Left forelimb (tissue), 1 donor: ENCODE measurements at regions not wholly inside any gene's neighbourhood (a gene's known extent, or its start where the extent isn't known, plus 50 kb on each side); places are given as distances from the start of the nearest gene placed in this dataset.

Source experiments
- DNase-seq: peaks from one replicate; pipeline ENCODE4 v3.0.0-alpha.2; 2018; ENCODE audit warnings: low spot score

- DNase-seq, result no peak
Observed at GRCh38 chr6:150537893-150538292, 61.8 kb upstream of the PLEKHG1 start.

DNA sequence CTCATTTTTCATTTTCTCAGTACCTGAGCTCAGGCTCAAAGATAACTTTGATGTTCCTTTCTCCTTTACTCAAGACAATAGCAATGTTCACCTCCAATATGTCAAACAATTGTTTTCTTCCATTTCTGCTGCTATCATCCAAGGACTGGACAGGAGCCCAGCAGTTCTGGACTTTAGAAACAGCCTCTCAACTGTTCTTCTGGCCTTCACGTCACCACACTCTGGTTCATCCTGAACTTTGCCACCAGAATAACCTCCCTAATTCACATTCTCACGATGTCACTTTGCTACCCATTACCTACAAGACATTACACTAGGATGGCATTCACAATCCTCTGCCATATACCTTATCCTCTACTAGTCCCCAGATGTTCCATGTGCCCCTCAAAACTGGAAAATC, 60.6 kb upstream of the PLEKHG1 start:
- DNase-seq, result no peak

- DNase-seq, result no peak
Observed at GRCh38 chr6:150539568-150539967, 60.1 kb upstream of the PLEKHG1 start.

GRCh38 chr6:150541576-150541975, 58.1 kb upstream of the PLEKHG1 start:
- no peak for DNase-seq

DNA sequence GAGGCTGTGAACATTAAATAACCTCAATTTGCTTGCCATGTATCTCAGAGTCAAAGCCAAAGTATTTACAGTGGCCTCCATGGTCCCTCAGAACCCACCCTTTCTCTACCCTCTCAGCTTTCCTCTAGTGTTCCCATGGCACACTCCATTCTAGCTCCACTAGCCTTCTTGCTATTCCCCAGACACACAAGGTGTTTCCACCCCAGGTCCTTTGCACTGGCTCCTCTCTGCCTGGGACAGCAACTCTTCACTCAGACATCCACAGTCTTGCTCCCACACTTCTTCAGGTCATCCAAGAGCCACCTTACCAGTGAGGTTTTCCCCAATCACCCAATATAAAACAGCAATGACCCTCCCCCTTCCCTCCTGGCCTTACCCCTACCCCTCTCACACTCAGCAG, 56.5 kb upstream of the PLEKHG1 start:
- DNase-seq, result no peak

DNA sequence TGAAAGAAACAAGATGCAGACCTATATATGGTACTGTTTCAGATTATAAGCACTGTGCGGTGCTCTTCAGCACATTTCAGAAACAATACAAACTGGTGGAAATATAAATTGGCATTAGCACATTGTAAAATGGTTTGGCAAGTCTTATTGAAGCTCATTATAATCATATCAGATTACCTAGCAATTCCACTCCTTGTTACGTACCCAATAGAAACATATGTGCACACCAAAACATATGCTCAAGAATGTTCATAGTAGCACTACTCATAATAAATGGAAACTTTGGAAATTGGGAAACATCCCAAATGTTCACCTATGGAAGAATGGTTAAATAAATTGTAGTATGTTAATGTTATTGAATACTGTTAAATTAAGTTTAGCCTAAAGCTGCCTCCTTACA, 54.9 kb upstream of the PLEKHG1 start:
- DNase-seq, result no peak

DNA sequence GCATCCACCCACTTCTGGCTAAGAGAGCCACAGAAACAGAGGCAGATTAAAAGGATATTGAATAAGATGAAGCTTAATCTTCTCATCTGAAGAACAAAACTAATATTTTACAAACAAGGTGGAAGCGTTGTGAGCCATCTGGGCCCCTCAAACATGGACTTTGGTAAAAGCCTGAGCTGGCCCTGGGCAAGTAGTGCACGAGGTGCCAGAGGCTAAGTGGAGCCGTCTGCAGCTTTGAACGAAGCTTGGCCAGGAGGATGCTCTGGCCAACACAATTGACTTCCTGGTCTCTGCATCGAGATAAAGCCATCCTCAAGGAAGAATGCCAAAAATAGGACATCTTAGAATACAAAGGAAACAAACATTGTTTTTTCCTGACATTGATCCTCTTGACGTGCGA, 53.2 kb upstream of the PLEKHG1 start:
- DNase-seq, result no peak

DNA sequence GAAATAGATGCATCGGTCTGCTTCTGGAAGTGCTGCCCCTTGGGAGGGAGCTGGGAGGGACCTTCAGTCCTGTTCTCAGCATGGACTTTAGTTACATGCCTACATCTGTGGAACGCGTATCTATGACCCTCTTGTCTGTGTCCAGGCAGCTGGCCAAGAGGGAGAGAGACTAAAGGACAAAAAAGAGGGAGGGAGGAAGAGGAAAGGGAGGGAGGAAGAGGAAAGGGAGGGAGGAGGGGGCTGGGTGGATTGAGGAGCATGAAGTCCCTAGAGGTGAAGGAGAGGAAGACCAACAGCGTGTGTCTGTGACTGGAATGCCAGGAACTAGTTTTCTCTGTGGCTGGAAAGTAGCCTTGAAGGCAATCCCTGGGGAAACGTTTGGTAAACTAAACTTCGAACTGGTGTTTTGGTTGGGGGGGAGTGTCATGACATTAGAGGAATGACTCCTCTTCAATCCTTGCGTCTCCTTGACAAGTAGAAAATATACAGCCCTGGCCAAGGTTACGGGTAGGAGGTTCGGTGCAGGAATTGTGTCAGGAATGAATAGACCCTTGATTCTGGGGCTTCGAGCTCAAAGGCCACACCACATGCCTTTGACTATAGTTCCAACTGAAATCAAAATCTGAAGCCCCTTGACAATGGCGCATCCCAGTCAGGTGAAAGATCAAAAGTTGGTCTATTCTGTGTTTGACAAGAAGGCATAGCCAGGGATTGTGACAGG, 52.0 kb upstream of the PLEKHG1 start:
- no peak for DNase-seq

DNA sequence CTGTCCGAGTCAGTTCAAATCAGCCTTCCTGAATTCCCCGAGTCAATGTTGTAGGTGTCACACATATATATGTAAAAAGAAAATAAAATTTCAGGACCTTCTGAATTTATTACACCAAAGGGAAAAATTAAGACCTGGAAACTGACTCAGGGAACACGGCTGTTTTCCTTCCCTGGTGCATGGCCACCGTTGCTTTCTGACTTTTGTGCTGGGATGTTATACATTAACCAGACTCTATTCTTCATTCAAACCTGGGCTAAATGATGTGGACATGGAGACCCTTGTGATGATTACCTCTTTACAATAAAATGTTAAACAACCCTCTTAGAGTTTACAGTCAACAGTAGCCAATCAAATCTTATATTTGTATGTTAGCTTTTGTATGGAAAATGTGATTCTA, 51.4 kb upstream of the PLEKHG1 start:
- no peak for DNase-seq

DNA sequence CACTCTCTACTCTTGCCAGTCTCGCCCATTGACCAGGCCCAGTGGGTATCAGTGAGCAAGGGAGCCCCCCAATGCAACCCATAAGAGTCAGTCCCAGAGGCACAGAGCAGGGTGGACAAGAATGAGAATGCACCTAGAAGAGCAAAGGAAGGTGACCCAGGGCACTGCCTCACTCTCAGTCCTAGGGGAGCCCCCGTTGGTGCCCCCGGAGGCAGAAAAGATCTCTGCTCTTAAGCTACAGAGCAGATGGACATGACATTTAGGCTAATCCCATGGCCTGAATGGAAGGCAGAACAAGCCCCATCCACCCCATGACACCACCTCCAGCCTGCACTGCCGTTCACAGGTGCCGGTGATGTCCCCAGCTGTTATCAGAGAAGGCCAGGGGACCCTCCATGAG, 50.7 kb upstream of the PLEKHG1 start:
- DNase-seq, result no peak

DNA sequence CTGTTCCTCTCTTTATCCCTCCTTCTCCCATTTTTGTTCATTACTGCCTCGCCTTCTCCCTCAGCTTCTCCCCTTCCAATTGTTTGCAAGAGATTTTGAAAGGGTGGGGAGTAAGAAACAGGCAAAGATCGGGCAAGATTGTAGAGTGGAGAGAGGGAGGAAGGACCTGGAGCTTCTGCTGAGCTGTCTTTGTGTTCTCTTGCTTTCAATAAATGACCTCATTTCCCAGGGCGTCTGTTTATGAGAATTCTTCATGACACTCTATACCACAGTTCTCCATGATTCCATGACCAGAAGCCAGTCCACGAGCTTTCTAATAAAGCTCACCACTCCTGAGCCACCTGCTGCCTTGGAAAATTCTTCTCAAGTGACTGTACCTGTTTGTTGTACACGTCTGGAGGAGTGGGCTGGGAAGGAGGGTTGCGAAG, 50.0 kb upstream of the PLEKHG1 start:
- no peak for DNase-seq
